ENCODE measurements at regions not wholly inside any gene's neighbourhood (a gene's known extent, or its start where the extent isn't known, plus 50 kb on each side); places are given as distances from the start of the nearest gene placed in this dataset.

GRCh38 chr20:12133553-12133952 lies 215.9 kb downstream of the BTBD3 start:
- TF ChIP-seq POLR2AphosphoS5 (IDR thresholded peaks at IDR 0.05) (no peak), CTCF (IDR thresholded peaks at IDR 0.05) (no peak), EP300 (IDR thresholded peaks at IDR 0.05) (no peak)
